ENCODE measurements at regions not wholly inside any gene's neighbourhood (a gene's known extent, or its start where the extent isn't known, plus 50 kb on each side); places are given as distances from the start of the nearest gene placed in this dataset.
A peak's percentile ranks its signal among the peaks of the same experiment; 100 is the strongest.

- TF ChIP-seq REST (IDR thresholded peaks at IDR 0.05; ENCODE audit: unreplicated experiment) = no peak
- no peak for TF ChIP-seq NANOG (IDR thresholded peaks at IDR 0.05; ENCODE audit: borderline replicate concordance)
- TF ChIP-seq ETS1 (IDR thresholded peaks at IDR 0.05) = no peak
- no peak for TF ChIP-seq ZNF331 (CRISPR knock-in tag; IDR thresholded peaks at IDR 0.05; ENCODE audit: low read depth)
Measured at GRCh38 chr9:126221480-126221879, 105.1 kb upstream of the MVB12B start (continued).

GRCh38 chr9:126222363-126222834 lies 104.2 kb upstream of the MVB12B start:
- Histone ChIP-seq H3K4me2 (peak overlapping the region; percentile 92), H3K36me3 (ENCODE audit: insufficient read depth) (no peaks in the 10 kb centered on the region), H3K79me2 (replicated peaks; ENCODE audit: insufficient read depth) (no peaks in the 10 kb centered on the region), H3K9me2 (ENCODE audit: insufficient read depth) (no peaks in the 10 kb centered on the region), H3K27ac (ENCODE audit: low read depth) (no peak overlapping the region), H2AFZ (peak overlapping the region; percentile 95), H3K4me1 (ENCODE audit: insufficient read depth) (peaks cover 5% of the 10 kb centered on the region), H3K27me3 (ENCODE audit: insufficient read depth) (peaks cover 14% of the 10 kb centered on the region; the same call in 1 of the 2 replicates), H3K4me3 (peak overlapping the region; percentile 76), H4K20me1 (replicated peaks; ENCODE audit: insufficient read depth) (no peaks in the 10 kb centered on the region), H3F3A (replicated peaks; ENCODE audit: low read depth) (no peaks in the 10 kb centered on the region)
- no peak overlapping the region for H3K27ac Mint-ChIP-seq
- no peaks in the 10 kb centered on the region; the same call in 2 of the 3 replicates for H3K36me3 Mint-ChIP-seq (ENCODE audit: low read depth)
- DNase-seq (ENCODE audit: low spot score) = peak; percentile 69
- H3K4me3 Mint-ChIP-seq = peak overlapping the region; percentile 64
- TF ChIP-seq ZNF114 (CRISPR knock-in tag; IDR thresholded peaks at IDR 0.05) (no peak), CREB1 (CRISPR knock-in tag; IDR thresholded peaks at IDR 0.05; ENCODE audit: low read depth) (no peak), REST (IDR thresholded peaks at IDR 0.05; ENCODE audit: unreplicated experiment) (no peak), POLR2AphosphoS5 (IDR thresholded peaks at IDR 0.05; ENCODE audit: low read depth) (peak; percentile 59), EZH2phosphoT487 (IDR thresholded peaks at IDR 0.05; ENCODE audit: unreplicated experiment) (no peak), ZNF331 (CRISPR knock-in tag; IDR thresholded peaks at IDR 0.05; ENCODE audit: low read depth) (no peak), ZNF462 (CRISPR knock-in tag; IDR thresholded peaks at IDR 0.05) (no peak)
- peak; percentile 81 for ATAC-seq
- H3K4me1 Mint-ChIP-seq = peaks cover 11% of the 10 kb centered on the region
- H3K9me3 Mint-ChIP-seq = peaks cover 9% of the 10 kb centered on the region; the same call in 2 of the 3 replicates
- H3K27me3 Mint-ChIP-seq (ENCODE audit: insufficient read depth, low read depth, poor library complexity) = peaks cover 12% of the 10 kb centered on the region

Measured in GM23338 (cell line).